AG10803 (cell line): ENCODE measurements at regions not wholly inside any gene's neighbourhood (a gene's known extent, or its start where the extent isn't known, plus 50 kb on each side); places are given as distances from the start of the nearest gene placed in this dataset.

ENCODE experiments used
- DNase-seq: peaks from one replicate; pipeline ENCODE4 v3.0.0; 2010; ENCODE audit warnings: low read depth
- H3K4me3 ChIP-seq: 2 replicates; pipeline ENCODE4 v1.5.1; 2011; ENCODE audit warnings: mild to moderate bottlenecking, low read length, control low read depth
- TF ChIP-seq, protein P1 (sequence below): conservative IDR thresholded peaks from 2 replicates; pipeline ENCODE4 v1.5.1; 2011; ENCODE audit warnings: mild to moderate bottlenecking, low read length, control low read depth, inconsistent platforms

DNA sequence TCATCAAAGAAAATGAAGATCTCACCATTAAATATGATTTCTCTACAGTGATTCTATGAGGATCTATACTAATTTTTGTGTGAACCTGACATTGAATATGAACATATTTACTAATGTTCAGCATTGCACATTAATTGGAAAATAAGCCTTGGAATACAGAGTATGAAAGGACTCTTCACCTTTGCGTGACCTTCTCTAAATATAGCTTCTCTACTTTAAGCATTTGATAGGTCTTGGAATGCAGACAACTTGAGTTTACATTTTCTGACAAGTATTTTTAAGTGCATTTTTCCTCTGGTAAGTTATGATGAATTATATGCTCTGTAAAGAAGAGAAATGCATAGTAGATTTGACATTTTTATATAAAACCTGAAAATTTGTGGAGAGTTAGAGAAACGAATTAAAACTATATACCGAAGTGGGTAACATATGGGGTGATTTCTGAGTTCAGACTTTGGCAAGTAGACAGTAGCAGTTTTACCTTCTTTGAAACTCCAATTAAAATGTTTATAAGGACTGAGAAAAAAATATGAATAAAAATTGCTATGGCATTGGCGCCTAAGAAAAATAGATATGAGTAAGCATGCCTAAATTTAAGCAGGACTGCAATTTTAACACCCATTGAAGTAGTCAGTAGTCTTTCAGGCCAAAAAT lies 371.9 kb downstream of the GABRG1 start:
- TF ChIP-seq, protein P1, sequence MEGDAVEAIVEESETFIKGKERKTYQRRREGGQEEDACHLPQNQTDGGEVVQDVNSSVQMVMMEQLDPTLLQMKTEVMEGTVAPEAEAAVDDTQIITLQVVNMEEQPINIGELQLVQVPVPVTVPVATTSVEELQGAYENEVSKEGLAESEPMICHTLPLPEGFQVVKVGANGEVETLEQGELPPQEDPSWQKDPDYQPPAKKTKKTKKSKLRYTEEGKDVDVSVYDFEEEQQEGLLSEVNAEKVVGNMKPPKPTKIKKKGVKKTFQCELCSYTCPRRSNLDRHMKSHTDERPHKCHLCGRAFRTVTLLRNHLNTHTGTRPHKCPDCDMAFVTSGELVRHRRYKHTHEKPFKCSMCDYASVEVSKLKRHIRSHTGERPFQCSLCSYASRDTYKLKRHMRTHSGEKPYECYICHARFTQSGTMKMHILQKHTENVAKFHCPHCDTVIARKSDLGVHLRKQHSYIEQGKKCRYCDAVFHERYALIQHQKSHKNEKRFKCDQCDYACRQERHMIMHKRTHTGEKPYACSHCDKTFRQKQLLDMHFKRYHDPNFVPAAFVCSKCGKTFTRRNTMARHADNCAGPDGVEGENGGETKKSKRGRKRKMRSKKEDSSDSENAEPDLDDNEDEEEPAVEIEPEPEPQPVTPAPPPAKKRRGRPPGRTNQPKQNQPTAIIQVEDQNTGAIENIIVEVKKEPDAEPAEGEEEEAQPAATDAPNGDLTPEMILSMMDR: no peak
- DNase-seq: no peak
- H3K4me3 ChIP-seq: no peak overlapping the region

DNA sequence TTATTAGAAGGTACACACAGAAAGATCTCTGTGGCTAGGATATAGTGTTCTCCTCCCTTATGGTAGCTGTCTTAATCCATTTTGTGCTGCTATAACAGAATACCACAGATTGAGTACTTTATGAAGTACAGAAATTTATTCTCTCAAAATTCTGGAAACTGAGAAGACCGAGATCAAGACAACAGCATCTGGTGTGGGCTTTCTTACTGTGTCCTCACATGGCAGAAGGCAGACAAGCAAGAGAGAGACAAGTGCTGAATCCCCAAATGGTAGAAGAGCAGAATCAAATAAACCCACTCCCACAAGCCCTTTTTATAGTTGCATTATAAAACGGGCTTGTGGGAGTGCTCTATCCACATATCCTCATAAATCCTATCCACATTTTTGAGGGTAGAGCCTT lies 373.1 kb downstream of the GABRG1 start:
- no peak overlapping the region for H3K4me3 ChIP-seq
- no peak for DNase-seq
- TF ChIP-seq, protein P1: no peak

GRCh38 chr4:45745741-45746140 lies 378.1 kb downstream of the GABRG1 start:
- DNase-seq: no peak
- no peak overlapping the region for H3K4me3 ChIP-seq
- TF ChIP-seq, protein P1: no peak

DNA sequence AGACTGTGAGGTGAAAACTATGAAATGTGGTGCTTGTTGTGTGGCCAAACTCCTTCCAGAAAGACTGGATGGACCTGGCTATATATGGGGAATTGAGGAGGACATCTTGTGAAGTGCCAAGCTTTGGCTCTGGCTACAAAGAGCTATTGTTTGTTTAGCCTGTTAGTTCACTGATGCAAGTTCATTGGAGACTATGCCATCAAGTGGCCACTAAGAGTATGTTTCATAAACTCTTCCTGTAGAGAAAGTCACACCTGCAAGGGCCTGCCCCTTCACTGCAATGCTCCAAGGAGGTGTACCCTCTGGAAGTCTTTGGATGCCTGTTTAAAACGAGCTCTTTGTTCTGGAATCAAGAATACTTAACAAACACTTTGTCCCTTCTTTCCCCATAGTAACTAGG lies 382.0 kb downstream of the GABRG1 start:
- H3K4me3 ChIP-seq: no peak overlapping the region
- no peak for DNase-seq
- TF ChIP-seq, protein P1: no peak

- DNase-seq: no peak
- TF ChIP-seq, protein P1: no peak
- no peak overlapping the region for H3K4me3 ChIP-seq
Measured at GRCh38 chr4:45732161-45732560, 391.7 kb downstream of the GABRG1 start.

DNA sequence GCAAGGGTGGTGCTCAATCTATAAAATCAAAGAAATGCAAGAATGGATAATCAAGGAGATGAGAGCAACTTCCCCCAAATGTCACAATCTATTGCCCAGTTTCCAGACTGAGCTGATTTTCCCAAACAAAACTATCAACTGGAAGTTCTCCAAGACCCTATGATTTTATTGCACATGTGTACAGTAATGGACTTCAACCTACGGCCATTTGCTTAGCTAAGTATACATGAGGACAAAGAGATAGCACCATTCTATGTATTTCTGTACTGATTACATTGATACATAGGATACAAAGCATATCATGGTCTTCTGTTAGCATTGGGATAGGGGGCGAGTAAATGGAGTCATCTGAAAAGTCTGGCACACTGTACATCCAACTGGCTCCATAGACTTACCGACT lies 407.8 kb downstream of the GABRG1 start:
- TF ChIP-seq, protein P1: no peak
- no peak for DNase-seq
- H3K4me3 ChIP-seq: no peak overlapping the region

GRCh38 chr4:45713996-45714395 lies 409.9 kb downstream of the GABRG1 start:
- DNase-seq: no peak
- no peak overlapping the region for H3K4me3 ChIP-seq
- TF ChIP-seq, protein P1: no peak
